ENCODE measurements at regions not wholly inside any gene's neighbourhood (a gene's known extent, or its start where the extent isn't known, plus 50 kb on each side); places are given as distances from the start of the nearest gene placed in this dataset.

- CTCF ChIA-PET, result no interaction called here
- dilution Hi-C loops (cut with HindIII; ENCODE audit: low sequenced_read_pairs, unreplicated experiment) (no loop called here), intact Hi-C loops (cut with micrococcal nuclease) (no loop called here)
- TF ChIP-seq FOS (IDR thresholded peaks at IDR 0.05; ENCODE audit: low read depth, low read length), result no peak
- TF ChIP-seq MAZ (IDR thresholded peaks at IDR 0.05; ENCODE audit: borderline replicate concordance, low read depth, low read length), result no peak
- TF ChIP-seq ELK1 (IDR thresholded peaks at IDR 0.05; ENCODE audit: borderline replicate concordance, low read depth, low read length), result no peak
- TF ChIP-seq, protein P1, sequence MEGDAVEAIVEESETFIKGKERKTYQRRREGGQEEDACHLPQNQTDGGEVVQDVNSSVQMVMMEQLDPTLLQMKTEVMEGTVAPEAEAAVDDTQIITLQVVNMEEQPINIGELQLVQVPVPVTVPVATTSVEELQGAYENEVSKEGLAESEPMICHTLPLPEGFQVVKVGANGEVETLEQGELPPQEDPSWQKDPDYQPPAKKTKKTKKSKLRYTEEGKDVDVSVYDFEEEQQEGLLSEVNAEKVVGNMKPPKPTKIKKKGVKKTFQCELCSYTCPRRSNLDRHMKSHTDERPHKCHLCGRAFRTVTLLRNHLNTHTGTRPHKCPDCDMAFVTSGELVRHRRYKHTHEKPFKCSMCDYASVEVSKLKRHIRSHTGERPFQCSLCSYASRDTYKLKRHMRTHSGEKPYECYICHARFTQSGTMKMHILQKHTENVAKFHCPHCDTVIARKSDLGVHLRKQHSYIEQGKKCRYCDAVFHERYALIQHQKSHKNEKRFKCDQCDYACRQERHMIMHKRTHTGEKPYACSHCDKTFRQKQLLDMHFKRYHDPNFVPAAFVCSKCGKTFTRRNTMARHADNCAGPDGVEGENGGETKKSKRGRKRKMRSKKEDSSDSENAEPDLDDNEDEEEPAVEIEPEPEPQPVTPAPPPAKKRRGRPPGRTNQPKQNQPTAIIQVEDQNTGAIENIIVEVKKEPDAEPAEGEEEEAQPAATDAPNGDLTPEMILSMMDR (conservative IDR thresholded peaks at IDR 0.05; ENCODE audit: low read depth, low read length), result no peak
- TF ChIP-seq, protein P2, sequence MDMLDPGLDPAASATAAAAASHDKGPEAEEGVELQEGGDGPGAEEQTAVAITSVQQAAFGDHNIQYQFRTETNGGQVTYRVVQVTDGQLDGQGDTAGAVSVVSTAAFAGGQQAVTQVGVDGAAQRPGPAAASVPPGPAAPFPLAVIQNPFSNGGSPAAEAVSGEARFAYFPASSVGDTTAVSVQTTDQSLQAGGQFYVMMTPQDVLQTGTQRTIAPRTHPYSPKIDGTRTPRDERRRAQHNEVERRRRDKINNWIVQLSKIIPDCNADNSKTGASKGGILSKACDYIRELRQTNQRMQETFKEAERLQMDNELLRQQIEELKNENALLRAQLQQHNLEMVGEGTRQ (IDR thresholded peaks at IDR 0.05; ENCODE audit: low read depth, low read length), result no peak
- no peak for TF ChIP-seq SMC3 (IDR thresholded peaks at IDR 0.05; ENCODE audit: low read depth, low read length)
- no peak for TF ChIP-seq CEBPB (IDR thresholded peaks at IDR 0.05; ENCODE audit: low read depth, low read length)
- no peak for TF ChIP-seq BHLHE40 (IDR thresholded peaks at IDR 0.05; ENCODE audit: low read depth, low read length)
- no peak for TF ChIP-seq RAD21 (IDR thresholded peaks at IDR 0.05; ENCODE audit: low read length)
- TF ChIP-seq CHD1 (IDR thresholded peaks at IDR 0.05; ENCODE audit: low read depth, low read length), result no peak
- no peak for TF ChIP-seq MAFK (IDR thresholded peaks at IDR 0.05; ENCODE audit: low read depth, low read length)
- TF ChIP-seq POLR2A (IDR thresholded peaks at IDR 0.05; ENCODE audit: low read depth, low read length), result no peak
- no peak for TF ChIP-seq MXI1 (IDR thresholded peaks at IDR 0.05; ENCODE audit: borderline replicate concordance, low read depth, low read length)
- no peak for TF ChIP-seq NFE2L2 (IDR thresholded peaks at IDR 0.05; ENCODE audit: low read depth, low read length)
- no peak for TF ChIP-seq RFX5 (IDR thresholded peaks at IDR 0.05; ENCODE audit: low read depth, low read length)
Observed at GRCh38 chr21:39010629-39011404, 172.4 kb downstream of the PSMG1 start.

More at GRCh38 chr21:39010629-39011404, 172.4 kb downstream of the PSMG1 start:
- Histone ChIP-seq H3K23ac (ENCODE audit: low read depth, low read length) (no peak overlapping the region), H3K27ac (ENCODE audit: insufficient read depth, low read length) (no peak overlapping the region), H2AK9ac (replicated peaks; ENCODE audit: low read depth, low read length, poor library complexity) (peak overlapping the region; percentile 56), H3K9ac (ENCODE audit: low read depth, low read length) (no peak overlapping the region), H3K4ac (ENCODE audit: low read depth, low read length) (peak overlapping the region; percentile 67), H2BK15ac (ENCODE audit: low read depth, low read length) (peak overlapping the region; percentile 80; the same call in 1 of the 3 replicates), H2BK5ac (ENCODE audit: low read depth, low read length, poor library complexity, severe bottlenecking) (no peak overlapping the region), H3K27me3 (ENCODE audit: control insufficient read depth, insufficient read depth, low read length) (no peaks in the 10 kb centered on the region), H3K4me3 (ENCODE audit: insufficient read depth, low read depth, low read length) (no peak overlapping the region), H4K5ac (ENCODE audit: low read depth, low read length) (no peak overlapping the region), H3K4me1 (ENCODE audit: control insufficient read depth, insufficient read depth, low read length) (peaks cover 11% of the 10 kb centered on the region), H2AK5ac (ENCODE audit: low read depth, low read length) (peak overlapping the region; percentile 71), H3K36me3 (ENCODE audit: control insufficient read depth, insufficient read depth, low read length) (no peaks in the 10 kb centered on the region), H2BK20ac (ENCODE audit: low read depth, low read length) (peak overlapping the region; percentile 55; the same call in 1 of the 2 replicates), H3K9me3 (ENCODE audit: control insufficient read depth, insufficient read depth, low read length) (peaks cover 4% of the 10 kb centered on the region; the same call in 1 of the 2 replicates), H3K9me1 (ENCODE audit: insufficient read depth, low read length) (peaks cover 12% of the 10 kb centered on the region), H3K4me2 (ENCODE audit: low read depth, low read length) (no peak overlapping the region), H4K91ac (ENCODE audit: insufficient read depth, low read depth, low read length) (peak overlapping the region; percentile 20), H2AFZ (replicated peaks; ENCODE audit: low read length, poor library complexity) (no peak overlapping the region), H3K56ac (ENCODE audit: extremely low read depth, insufficient read depth, low read length) (no peak overlapping the region), H4K20me1 (ENCODE audit: insufficient read depth, low read length) (no peaks in the 10 kb centered on the region), H4K8ac (ENCODE audit: low read depth in 2 of 2, low read length in 2 of 2) (no peak overlapping the region), H3K14ac (replicated peaks; ENCODE audit: low read depth, low read length) (peak overlapping the region; percentile 17; the same call in 1 of the 2 replicates), H2BK120ac (ENCODE audit: low read depth, low read length) (peak overlapping the region; percentile 64), H3K79me1 (ENCODE audit: low read depth in 1 of 2, low read length in 2 of 2) (no peaks in the 10 kb centered on the region), H3K18ac (ENCODE audit: low read depth, low read length) (no peak overlapping the region)
- ATAC-seq (ENCODE audit: low read depth) (no peak), DNase-seq (no peak)
- no TSS peak for BruUV-seq (replicated peaks)
- in situ Hi-C loops (cut with MboI; ENCODE audit: low sequenced_read_pairs), result no loop called here
- POLR2A ChIA-PET (ENCODE audit: unreplicated experiment), result interaction anchor here (0.5 kb wide), 1 partner anchor 203 kb away, joined by 8 read pairs; no protein-coding TSS in a partner anchor
- WGBS, 2 experiments (ENCODE audit: extremely low coverage in 2 of 2, insufficient read length in 1 of 2), result 86% methylated on average over 10 of the region's 16 CpGs; no CpG with 5 or more reads in 1 of the 2 experiments
